SH-SY5Y (cell line): ENCODE measurements at regions not wholly inside any gene's neighbourhood (a gene's known extent, or its start where the extent isn't known, plus 50 kb on each side); places are given as distances from the start of the nearest gene placed in this dataset.

Experiments used
- GATA2 ChIP-seq: IDR thresholded peaks from 2 replicates; pipeline ENCODE4 v1.6.1; 2011; ENCODE audit warnings: mild to moderate bottlenecking, low read depth, low read length
- GATA3 ChIP-seq: IDR thresholded peaks from 2 replicates; pipeline ENCODE4 v1.6.1; 2011; ENCODE audit warnings: low read depth, mild to moderate bottlenecking, low read length, moderate library complexity

DNA sequence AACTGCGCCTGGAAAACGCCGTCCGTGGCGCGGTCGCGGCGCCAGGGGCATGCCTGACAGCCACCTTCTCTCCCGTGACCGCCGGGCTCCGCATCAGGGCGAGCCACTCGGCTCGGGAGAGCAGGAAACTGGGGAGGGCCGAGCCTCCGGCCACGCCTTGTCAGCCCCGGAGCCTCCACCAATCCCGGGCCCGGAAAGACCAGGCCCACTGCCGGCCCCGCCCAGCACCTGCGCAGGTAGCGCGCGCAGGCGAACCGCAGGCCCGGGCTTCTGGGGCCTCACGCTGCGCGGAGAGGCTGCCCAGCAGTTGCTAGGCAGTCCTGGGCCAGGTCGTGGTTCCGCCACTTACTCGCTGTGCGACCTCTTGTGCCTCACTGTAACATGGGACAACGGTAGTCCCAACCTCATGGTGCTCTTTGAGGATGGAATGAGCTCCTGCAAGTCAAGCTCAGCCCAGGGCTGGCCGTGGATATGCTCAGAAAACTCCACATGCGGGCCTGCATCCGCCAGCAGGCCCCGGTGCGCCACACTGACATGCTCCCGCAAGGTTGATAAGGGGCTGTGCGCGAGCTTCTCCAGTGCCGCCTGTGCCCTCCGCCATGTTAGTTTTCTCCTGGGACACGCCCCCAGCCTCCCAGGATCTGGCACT lies 97.1 kb downstream of the INHBB start:
- TF ChIP-seq GATA3 (no peak), GATA2 (no peak)

DNA sequence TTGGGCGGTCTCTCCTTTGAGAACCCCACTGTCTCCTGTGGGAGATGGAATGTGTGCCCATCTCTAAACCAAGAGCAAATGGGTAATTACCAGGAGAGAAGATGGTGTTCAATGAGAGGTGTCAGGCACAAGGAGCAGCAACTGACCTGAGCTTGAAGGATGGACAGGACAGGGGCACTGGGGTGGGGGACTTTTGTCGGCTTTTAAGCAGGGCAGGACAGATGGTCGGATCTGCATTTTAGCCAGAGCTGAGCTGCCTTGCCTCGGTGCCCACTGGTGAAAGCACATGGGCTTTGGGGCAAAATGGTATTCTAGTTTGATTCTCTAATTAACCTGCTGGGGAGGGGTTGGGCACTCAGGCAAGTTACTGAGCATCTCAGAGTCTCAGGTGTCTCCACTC lies 98.0 kb downstream of the INHBB start:
- TF ChIP-seq GATA2 (no peak), GATA3 (no peak)

DNA sequence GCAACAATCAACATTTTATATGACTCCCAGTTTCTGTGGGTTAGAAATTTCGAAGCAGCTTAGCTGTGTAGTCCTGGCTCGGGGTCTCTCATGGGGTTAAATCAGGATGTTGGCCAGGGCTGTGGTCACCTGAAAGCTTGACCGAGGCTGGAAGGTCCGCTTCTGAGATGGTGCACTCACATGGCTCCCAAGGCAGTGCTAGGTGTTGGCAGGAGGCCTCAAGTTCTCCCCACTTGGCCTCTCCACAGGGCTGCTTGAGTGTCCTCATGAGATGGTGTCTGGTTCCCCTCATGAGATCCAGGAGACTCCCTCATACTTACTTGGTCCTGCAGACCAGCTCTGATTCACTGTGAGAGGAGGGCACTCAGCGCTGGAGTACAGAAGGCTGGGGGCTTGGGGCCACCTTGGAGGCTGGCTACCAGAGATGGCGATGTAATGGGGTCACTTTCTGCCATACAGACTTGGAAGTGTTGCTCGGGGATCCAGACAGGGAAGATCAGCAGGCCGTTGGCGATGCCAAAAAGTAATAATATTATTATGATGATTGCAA lies 98.8 kb downstream of the INHBB start:
- TF ChIP-seq GATA3 (no peak), GATA2 (no peak)

DNA sequence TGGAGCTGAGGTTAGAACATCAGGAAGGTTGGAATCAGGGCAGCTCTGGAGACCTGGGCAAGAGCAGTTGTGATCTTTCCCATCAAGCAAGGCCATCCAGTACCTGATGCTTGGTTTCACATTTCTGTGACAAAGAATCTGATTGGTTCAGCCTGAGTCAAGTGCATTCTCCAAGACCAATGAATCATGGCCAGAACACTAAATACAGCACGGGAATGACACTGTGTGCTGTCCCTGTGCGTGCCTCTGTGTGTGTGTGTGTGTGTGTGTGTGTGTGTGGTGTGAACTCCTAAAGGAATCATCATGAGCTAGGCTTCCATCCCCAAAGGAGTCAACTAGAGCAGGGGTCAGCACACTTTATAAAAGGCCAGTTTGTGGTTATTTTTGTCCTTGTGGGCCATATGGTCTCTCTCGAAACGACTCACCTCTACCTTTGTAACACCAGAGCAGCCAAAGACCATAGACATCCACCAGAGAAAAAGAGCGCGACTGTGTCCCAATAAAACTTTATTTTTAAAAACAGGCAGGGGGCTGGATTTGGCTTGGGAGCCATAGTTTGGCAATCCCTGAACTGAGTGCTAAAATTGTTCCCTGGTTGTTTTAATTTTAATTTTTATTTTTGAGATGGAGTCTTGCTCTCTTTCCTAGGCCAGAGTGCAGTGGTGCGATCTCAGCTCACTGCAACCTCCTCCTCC lies 99.7 kb downstream of the INHBB start:
- TF ChIP-seq GATA2: no peak
- no peak for TF ChIP-seq GATA3

DNA sequence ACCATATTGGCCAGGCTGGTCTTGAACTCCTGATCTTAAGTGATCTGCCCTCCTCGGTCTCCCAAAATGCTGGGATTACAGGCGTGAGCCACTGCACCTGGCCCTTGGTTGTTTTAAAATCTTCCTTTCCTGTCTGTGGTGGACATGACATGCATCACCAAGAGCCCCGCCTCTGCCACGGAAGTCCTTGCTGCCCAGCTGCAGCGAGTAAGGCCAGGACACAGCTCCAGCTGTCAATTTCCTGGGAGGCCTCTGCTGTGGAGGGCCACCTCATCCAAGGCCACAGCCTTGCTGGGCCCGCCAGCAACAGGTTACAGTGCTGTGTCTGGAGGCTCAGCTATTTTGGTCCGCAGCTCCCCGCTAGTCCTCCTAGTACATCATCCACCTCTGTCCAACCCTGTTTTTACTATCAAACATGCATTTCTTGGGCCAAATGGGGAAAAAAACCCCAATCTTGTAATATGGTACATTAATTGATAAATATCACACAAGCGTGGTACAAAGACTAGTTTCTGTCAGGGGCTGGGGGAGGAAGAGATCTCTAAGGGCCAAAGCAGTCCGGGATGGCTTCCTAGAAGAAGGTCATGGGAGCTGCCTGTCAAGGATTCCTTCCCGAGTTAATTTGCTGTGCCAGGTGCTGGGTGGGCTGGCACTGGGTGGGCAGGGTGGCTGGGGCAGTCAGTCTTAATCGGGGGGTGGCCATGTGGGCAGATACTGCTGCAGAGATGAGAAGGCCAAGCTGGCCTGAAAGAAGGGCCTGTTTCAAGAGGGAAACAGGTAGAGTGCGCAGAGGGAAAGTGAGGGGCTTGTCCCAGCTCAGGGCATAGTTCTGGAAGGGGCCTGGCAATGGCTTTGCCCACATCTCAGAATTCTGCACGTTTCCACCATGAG lies 100.5 kb downstream of the INHBB start:
- no peak for TF ChIP-seq GATA2
- no peak for TF ChIP-seq GATA3

DNA sequence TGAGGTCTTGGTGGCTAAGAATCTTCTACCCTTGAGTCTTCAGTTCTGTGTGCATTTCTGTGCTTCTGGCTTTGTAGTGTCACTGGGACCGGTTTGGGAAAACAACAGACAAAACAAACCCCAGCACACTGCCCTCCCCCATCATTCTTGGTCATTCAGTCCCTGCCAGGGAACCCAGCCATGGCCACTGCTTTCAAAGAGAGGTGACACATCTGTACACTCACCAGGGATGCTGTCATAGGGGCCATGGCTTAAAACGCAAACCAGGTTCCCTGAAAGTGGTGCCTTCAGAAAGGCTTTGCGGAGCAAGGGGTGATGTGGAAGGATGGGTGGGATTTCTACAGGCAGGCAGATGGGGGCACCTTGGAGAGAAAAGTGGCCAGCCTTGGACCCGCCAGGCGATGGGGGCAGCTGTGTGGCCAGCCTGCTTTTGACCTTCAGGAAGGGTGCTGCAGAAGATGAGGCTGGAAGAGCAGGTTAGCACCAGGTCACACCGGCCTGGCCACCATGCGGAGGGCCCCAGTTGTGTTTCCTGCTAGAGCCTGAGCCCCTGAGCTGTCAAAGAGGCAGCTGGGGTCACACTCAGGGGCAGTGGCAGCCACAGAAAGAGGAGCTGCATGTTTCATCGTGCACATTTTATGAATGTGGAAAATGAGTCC lies 101.3 kb downstream of the INHBB start:
- TF ChIP-seq GATA3 (no peak), GATA2 (no peak)

DNA sequence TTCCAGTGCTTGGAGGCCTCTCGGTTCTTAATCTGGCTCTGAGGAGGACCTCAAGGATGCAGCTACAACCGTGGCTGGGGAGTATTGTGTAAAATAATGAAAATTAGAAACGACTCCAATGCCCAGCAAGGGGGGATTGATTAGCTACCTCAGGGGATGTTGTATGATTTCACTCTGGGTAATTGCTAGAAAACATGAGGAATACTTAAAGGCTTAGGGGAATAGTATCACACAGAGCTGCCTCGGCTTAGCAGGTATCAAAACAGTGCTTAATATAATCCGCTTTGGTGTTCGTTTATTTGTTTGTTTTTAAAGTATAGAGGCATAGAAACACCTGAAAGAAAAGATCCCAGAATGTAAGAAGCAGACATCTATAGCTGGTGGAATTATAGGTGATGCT lies 102.5 kb downstream of the INHBB start:
- no peak for TF ChIP-seq GATA2
- no peak for TF ChIP-seq GATA3

DNA sequence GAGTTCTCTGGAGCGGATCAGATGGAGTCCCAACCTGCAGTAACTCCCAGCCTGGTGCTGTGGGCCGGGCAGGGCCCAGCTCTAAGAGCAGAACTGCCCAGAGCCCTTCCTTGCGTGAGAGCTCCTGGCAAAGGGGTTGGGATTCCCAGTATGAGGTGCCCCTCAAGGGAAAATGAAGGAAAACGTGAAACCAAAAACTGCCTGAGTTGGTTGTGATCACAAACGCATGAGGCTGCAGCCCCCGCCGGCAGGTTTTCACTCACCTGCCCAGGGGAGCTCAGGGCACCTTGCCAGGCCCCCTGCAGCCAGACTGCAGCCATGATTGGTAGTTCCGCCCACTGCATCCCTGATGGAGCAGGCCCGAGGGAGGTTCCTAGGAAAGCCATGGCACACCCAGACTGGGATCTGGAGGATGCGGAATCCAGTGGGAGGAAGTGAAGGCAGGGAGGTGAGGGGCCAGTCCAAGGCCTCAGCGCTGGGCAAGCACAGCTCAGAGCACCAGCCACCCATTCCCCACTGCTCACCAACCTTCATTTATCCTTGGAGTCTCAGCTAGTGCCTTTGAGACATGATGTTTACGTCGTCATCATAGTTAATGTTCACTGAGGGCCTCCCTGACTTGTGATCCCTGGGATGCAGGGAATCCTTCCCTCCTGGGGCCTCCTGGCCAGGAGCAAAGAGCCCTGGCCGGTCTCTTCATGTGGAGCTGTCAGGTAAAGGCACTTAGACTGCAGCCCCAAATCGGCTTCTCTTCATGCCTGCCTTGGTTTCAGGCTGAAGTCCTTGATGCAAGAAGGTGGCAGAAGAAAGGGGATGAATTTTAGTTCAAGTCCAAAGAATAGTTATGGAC lies 103.2 kb downstream of the INHBB start:
- TF ChIP-seq GATA2 (no peak), GATA3 (no peak)

DNA sequence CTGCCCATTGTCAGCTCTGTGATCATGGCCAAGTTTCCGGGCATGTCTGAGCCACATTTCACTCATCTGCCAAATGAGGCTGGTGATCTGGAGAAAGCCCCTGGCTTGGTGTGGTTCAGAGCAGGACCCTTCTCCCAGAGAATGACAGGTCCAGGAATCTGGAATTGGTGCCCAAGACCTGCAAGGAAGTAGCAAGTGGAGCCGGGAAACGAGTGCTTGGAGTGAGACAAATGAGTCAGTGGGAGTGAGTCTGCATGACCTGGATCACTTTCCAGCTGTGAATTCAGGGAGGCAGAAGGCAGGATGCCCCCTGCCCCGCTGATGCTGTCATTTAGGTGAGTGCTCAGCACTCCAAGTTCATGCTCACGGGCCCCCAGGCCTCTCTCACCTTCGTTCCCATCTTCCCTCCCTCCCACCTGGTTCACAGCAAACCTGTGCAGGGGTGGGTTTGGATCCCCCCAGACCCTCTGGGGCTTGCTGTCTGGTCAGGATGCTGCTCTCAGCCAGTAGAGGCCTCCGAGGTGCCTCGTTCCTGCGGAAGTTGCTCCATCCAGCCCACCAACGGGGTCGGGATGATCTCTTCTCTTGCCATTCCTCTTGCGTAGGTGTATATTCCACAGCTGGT lies 104.4 kb downstream of the INHBB start:
- TF ChIP-seq GATA2 (no peak), GATA3 (no peak)

DNA sequence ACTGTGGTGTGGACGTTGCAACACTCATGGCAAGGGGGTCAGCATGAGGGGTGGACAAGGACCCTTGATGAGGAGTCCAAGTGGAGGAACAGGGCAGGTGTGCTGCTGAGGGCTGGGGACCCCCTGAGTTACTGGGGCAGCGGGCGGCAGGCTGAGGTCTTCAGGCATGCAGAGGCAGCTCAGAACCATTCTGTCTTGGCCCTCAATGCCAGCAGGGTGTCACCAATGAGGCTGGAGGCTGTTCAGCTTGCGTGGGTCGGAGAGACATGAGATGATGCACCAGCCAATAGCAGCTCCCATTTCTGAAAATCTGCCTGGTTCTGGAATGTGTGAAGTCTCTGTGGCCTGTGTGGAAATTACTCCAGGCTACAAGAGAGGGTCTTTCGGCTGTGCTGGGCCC lies 105.4 kb downstream of the INHBB start:
- no peak for TF ChIP-seq GATA2
- TF ChIP-seq GATA3: no peak

DNA sequence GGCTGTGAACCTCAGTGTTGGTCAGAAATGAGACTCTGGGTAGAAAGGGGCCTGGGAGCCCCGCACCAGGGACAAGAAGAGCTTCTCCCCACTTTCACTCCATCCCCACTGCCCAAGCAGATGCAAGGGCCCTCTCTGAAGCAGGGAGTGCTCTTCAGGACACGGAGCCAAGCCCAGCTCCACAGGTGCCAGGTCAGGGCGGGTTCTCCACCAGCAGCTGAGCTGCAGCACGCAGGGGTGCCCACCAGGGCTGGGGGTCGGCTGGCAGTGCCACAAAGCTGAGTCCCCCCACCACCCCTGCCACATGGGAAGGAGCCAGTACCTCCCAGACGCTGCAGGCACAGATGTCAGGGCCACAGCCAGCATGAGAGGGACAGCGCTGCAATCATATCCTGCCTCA lies 106.2 kb downstream of the INHBB start:
- TF ChIP-seq GATA2: no peak
- TF ChIP-seq GATA3: no peak

DNA sequence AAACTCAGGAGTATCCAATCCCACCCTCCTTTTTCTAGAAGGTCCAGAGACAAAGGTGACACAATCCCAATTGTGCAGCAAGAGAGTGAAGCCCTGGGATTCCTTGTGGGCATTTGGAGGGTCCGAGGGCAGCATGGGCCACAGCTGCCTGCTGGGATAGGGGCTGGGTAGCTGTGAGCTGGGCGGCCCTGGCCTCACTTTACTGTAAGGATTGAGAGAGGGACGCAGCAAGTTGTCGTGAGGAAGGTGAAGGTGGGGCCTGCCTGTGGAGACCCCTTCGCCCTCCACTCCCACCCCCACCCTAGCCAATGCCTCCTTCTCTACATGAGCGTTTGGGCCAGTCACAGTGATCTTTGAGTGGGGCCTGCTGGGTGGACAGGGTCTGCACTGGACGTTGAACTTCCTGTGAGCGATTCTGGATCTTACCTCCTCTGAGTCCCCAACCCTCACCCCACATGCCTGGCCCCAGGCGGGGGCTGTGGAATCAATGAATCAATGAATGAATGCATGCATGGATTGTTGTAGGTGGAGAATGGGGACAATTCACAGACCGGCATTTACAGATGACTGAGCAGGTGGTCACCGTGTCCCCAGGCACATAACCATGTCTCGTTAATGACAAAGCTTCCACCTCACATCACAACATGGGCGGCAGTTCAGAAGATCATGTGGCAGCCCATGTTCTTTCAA lies 107.2 kb downstream of the INHBB start:
- TF ChIP-seq GATA3: no peak
- TF ChIP-seq GATA2: no peak

DNA sequence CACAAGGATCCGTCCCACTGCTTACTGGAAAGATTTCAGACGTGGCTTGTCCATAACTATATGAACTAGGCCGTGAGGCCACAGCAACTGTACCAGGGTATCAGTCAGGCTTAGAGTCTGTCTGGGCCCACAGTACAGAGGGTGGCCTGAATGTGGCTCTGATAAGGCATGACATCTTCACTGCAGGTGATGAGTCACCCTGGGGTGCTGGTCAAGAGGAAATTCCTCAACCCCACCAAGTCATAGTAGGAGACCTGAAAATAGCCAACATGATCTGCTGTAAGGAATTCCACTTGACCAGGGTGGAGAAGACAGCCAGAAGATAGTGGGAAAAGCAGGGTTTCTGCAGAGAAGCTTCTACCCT lies 107.7 kb downstream of the INHBB start:
- TF ChIP-seq GATA2: no peak
- no peak for TF ChIP-seq GATA3
